ENCODE measurements at regions not wholly inside any gene's neighbourhood (a gene's known extent, or its start where the extent isn't known, plus 50 kb on each side); places are given as distances from the start of the nearest gene placed in this dataset.

GRCh38 chr3:72145506-72146380, 360.8 kb upstream of the PROK2 start:
- Histone ChIP-seq H3K4me3 (ENCODE audit: low read length) (no peak overlapping the region), H3K9me3 (ENCODE audit: control insufficient read depth, low read depth, low read length) (peaks cover 6% of the 10 kb centered on the region), H3K4me1 (ENCODE audit: control insufficient read depth, insufficient read depth, low read length) (peaks cover 41% of the 10 kb centered on the region), H3K27ac (ENCODE audit: low read length) (peak overlapping the region; percentile 54), H3K36me3 (ENCODE audit: control insufficient read depth, insufficient read depth, low read length) (no peaks in the 10 kb centered on the region), H3K27me3 (ENCODE audit: control insufficient read depth, insufficient read depth, low read length) (no peaks in the 10 kb centered on the region)
- WGBS (ENCODE audit: insufficient coverage, low lambda C conversion rate) = 80% methylated on average over 1 of the region's 12 CpGs
- DNase-seq = peak; percentile 38 to 66

- DNase-seq = peak; percentile 82 to 93
- H3K9me3 ChIP-seq (ENCODE audit: control insufficient read depth, low read depth, low read length) = peaks cover 6% of the 10 kb centered on the region
- WGBS (ENCODE audit: insufficient coverage, low lambda C conversion rate) = no CpG with 5 or more reads among the region's 10 CpGs
- H3K36me3 ChIP-seq (ENCODE audit: control insufficient read depth, insufficient read depth, low read length) = no peaks in the 10 kb centered on the region
- H3K27ac ChIP-seq (ENCODE audit: low read length) = peak overlapping the region; percentile 54
- no peak overlapping the region for H3K4me3 ChIP-seq (ENCODE audit: low read length)
- H3K4me1 ChIP-seq (ENCODE audit: control insufficient read depth, insufficient read depth, low read length) = peaks cover 34% of the 10 kb centered on the region
- H3K27me3 ChIP-seq (ENCODE audit: control insufficient read depth, insufficient read depth, low read length) = no peaks in the 10 kb centered on the region
Observed at GRCh38 chr3:72144773-72145505, 360.0 kb upstream of the PROK2 start.

GRCh38 chr3:72143966-72144717, 359.2 kb upstream of the PROK2 start:
- H3K27ac ChIP-seq (ENCODE audit: low read length) = peak overlapping the region; percentile 54
- peak in 1 of 2 donors; percentile 48 for DNase-seq
- H3K4me1 ChIP-seq (ENCODE audit: control insufficient read depth, insufficient read depth, low read length) = peaks cover 34% of the 10 kb centered on the region
- H3K36me3 ChIP-seq (ENCODE audit: control insufficient read depth, insufficient read depth, low read length) = no peaks in the 10 kb centered on the region
- 0% methylated on average over 1 of the region's 6 CpGs for WGBS (ENCODE audit: insufficient coverage, low lambda C conversion rate)
- H3K4me3 ChIP-seq (ENCODE audit: low read length) = no peak overlapping the region
- H3K27me3 ChIP-seq (ENCODE audit: control insufficient read depth, insufficient read depth, low read length) = no peaks in the 10 kb centered on the region
- peaks cover 6% of the 10 kb centered on the region for H3K9me3 ChIP-seq (ENCODE audit: control insufficient read depth, low read depth, low read length)

GRCh38 chr3:72143322-72143721, 358.4 kb upstream of the PROK2 start:
- Histone ChIP-seq H3K27me3 (ENCODE audit: control insufficient read depth, insufficient read depth, low read length) (no peaks in the 10 kb centered on the region), H3K36me3 (ENCODE audit: control insufficient read depth, insufficient read depth, low read length) (no peaks in the 10 kb centered on the region), H3K9me3 (ENCODE audit: control insufficient read depth, low read depth, low read length) (peaks cover under 1% of the 10 kb centered on the region), H3K4me3 (ENCODE audit: low read length) (no peak overlapping the region), H3K27ac (ENCODE audit: low read length) (no peak overlapping the region), H3K4me1 (ENCODE audit: control insufficient read depth, insufficient read depth, low read length) (peaks cover 34% of the 10 kb centered on the region)
- DNase-seq = peak in 1 of 2 donors; percentile 32
- WGBS (ENCODE audit: insufficient coverage, low lambda C conversion rate) = no CpG with 5 or more reads among the region's 7 CpGs

GRCh38 chr3:72142028-72142427, 357.1 kb upstream of the PROK2 start:
- WGBS (ENCODE audit: insufficient coverage, low lambda C conversion rate) = no CpG with 5 or more reads among the region's 1 CpG
- no peak overlapping the region for H3K4me3 ChIP-seq (ENCODE audit: low read length)
- no peak overlapping the region for H3K27ac ChIP-seq (ENCODE audit: low read length)
- DNase-seq = no peak
- H3K36me3 ChIP-seq (ENCODE audit: control insufficient read depth, insufficient read depth, low read length) = no peaks in the 10 kb centered on the region
- H3K27me3 ChIP-seq (ENCODE audit: control insufficient read depth, insufficient read depth, low read length) = no peaks in the 10 kb centered on the region
- H3K9me3 ChIP-seq (ENCODE audit: control insufficient read depth, low read depth, low read length) = no peaks in the 10 kb centered on the region
- H3K4me1 ChIP-seq (ENCODE audit: control insufficient read depth, insufficient read depth, low read length) = peaks cover 34% of the 10 kb centered on the region

GRCh38 chr3:72141264-72141663, 356.3 kb upstream of the PROK2 start:
- H3K36me3 ChIP-seq (ENCODE audit: control insufficient read depth, insufficient read depth, low read length) = no peaks in the 10 kb centered on the region
- WGBS (ENCODE audit: insufficient coverage, low lambda C conversion rate) = no CpG with 5 or more reads among the region's 1 CpG
- H3K27me3 ChIP-seq (ENCODE audit: control insufficient read depth, insufficient read depth, low read length) = no peaks in the 10 kb centered on the region

GRCh38 chr3:72139316-72139715, 354.4 kb upstream of the PROK2 start:
- DNase-seq = no peak
- no peaks in the 10 kb centered on the region for H3K36me3 ChIP-seq (ENCODE audit: control insufficient read depth, insufficient read depth, low read length)
- H3K4me1 ChIP-seq (ENCODE audit: control insufficient read depth, insufficient read depth, low read length) = peaks cover 9% of the 10 kb centered on the region
- H3K27me3 ChIP-seq (ENCODE audit: control insufficient read depth, insufficient read depth, low read length) = no peaks in the 10 kb centered on the region
- no peak overlapping the region for H3K27ac ChIP-seq (ENCODE audit: low read length)
- no peak overlapping the region for H3K4me3 ChIP-seq (ENCODE audit: low read length)
- no peaks in the 10 kb centered on the region for H3K9me3 ChIP-seq (ENCODE audit: control insufficient read depth, low read depth, low read length)
- WGBS (ENCODE audit: insufficient coverage, low lambda C conversion rate) = no CpG with 5 or more reads among the region's 2 CpGs

More at GRCh38 chr3:72141264-72141663, 356.3 kb upstream of the PROK2 start:
- Histone ChIP-seq H3K27ac (ENCODE audit: low read length) (no peak overlapping the region), H3K9me3 (ENCODE audit: control insufficient read depth, low read depth, low read length) (no peaks in the 10 kb centered on the region), H3K4me3 (ENCODE audit: low read length) (no peak overlapping the region), H3K4me1 (ENCODE audit: control insufficient read depth, insufficient read depth, low read length) (peaks cover 27% of the 10 kb centered on the region)
- DNase-seq = no peak

- Histone ChIP-seq H3K27ac (ENCODE audit: low read length) (no peak overlapping the region), H3K4me3 (ENCODE audit: low read length) (no peak overlapping the region), H3K36me3 (ENCODE audit: control insufficient read depth, insufficient read depth, low read length) (no peaks in the 10 kb centered on the region), H3K27me3 (ENCODE audit: control insufficient read depth, insufficient read depth, low read length) (no peaks in the 10 kb centered on the region), H3K4me1 (ENCODE audit: control insufficient read depth, insufficient read depth, low read length) (peaks cover under 1% of the 10 kb centered on the region), H3K9me3 (ENCODE audit: control insufficient read depth, low read depth, low read length) (no peaks in the 10 kb centered on the region)
- WGBS (ENCODE audit: insufficient coverage, low lambda C conversion rate) = no CpG with 5 or more reads among the region's 9 CpGs
- no peak for DNase-seq
Observed at GRCh38 chr3:72137865-72138861, 353.2 kb upstream of the PROK2 start.

GRCh38 chr3:72135636-72136035, 350.7 kb upstream of the PROK2 start:
- Histone ChIP-seq H3K36me3 (ENCODE audit: control insufficient read depth, insufficient read depth, low read length) (no peaks in the 10 kb centered on the region), H3K4me1 (ENCODE audit: control insufficient read depth, insufficient read depth, low read length) (peaks cover 6% of the 10 kb centered on the region)
- no CpG with 5 or more reads among the region's 5 CpGs for WGBS (ENCODE audit: insufficient coverage, low lambda C conversion rate)

More at GRCh38 chr3:72135636-72136035, 350.7 kb upstream of the PROK2 start:
- H3K9me3 ChIP-seq (ENCODE audit: control insufficient read depth, low read depth, low read length) = no peaks in the 10 kb centered on the region
- H3K4me3 ChIP-seq (ENCODE audit: low read length) = no peak overlapping the region
- H3K27me3 ChIP-seq (ENCODE audit: control insufficient read depth, insufficient read depth, low read length) = no peaks in the 10 kb centered on the region
- no peak overlapping the region for H3K27ac ChIP-seq (ENCODE audit: low read length)
- DNase-seq = no peak
